HCT116 (cell line): ENCODE measurements at regions not wholly inside any gene's neighbourhood (a gene's known extent, or its start where the extent isn't known, plus 50 kb on each side); places are given as distances from the start of the nearest gene placed in this dataset.

Experiments
- ATAC-seq: fragments of 200-7000 bp; cut with Tn5 transposase; 2 replicates; pipeline ENCODE4 v1.9.1; 2020; ENCODE audit warnings: mild to moderate bottlenecking, moderate library complexity
- BruUV-seq: library from RNA; stranded (reverse); fragments of 400-500 nt; replicated peaks from 2 replicates; lab custom pipeline; 2021; lab: Mats Ljungman, UMichigan
- CTCF ChIA-PET: fragments of 300-600 bp; sonication (Branson Sonifier 250); formaldehyde crosslinking; loops from one replicate; lab custom pipeline; 2021; ENCODE audit warnings: antibody characterized with exemption; lab: Charles Lee
- POLR2A ChIA-PET: fragments of 300-600, 350-600 bp; sonication (Branson Sonifier 250); formaldehyde crosslinking; loops from one replicate; lab custom pipeline; 2021; ENCODE audit warnings: antibody characterized with exemption; lab: Charles Lee
- RAD21 ChIA-PET, 2 experiments: fragments of 300-600 bp; sonication (Branson Sonifier 250); formaldehyde crosslinking; loops; one replicate each; lab custom pipeline; 2023; ENCODE audit warnings: low total read pairs in 2 of 2; ENCODE audit not compliant: uncharacterized antibody in 2 of 2, unreplicated experiment in 2 of 2, low non-redundant PET in 1 of 2; lab: Charles Lee
- DNase-seq: peaks from one replicate; pipeline ENCODE4 v3.0.0-alpha.2; 2010; ENCODE audit warnings: low read depth, low spot score
- H2AFZ ChIP-seq: fragments of 200-600 bp; shearing (Covaris generic), sonication (generic); 2 replicates; pipeline ENCODE4 v1.6.1; 2017; ENCODE audit warnings: low read depth, mixed run types, mixed read lengths, antibody characterized with exemption, low read length; ENCODE audit not compliant: poor library complexity, severe bottlenecking
- H3K27ac ChIP-seq: 2 replicates; pipeline ENCODE4 v1.5.1; 2012; ENCODE audit warnings: low read depth, low read length
- H3K27me3 ChIP-seq: fragments of 200-600 bp; sonication (generic); 2 replicates; pipeline ENCODE4 v1.6.1; 2016; ENCODE audit warnings: mixed run types, low read length, mixed read lengths; ENCODE audit not compliant: insufficient read depth
- H3K36me3 ChIP-seq, 2 experiments: fragments of 200-500 bp in 1 of 2; fragments of 200-600 bp in 1 of 2; sonication (Bioruptor generic) in 1 of 2; sonication (generic) in 1 of 2; 2 replicates each; pipeline versions ENCODE4 v1.5.1 to v1.6.1; 2014 to 2016; ENCODE audit warnings: low read length in 2 of 2, inconsistent platforms in 1 of 2, mixed read lengths in 1 of 2, mixed run types in 1 of 2; ENCODE audit not compliant: insufficient read depth in 2 of 2, control insufficient read depth in 1 of 2
- H3K4me1 ChIP-seq, 2 experiments: fragments of 200-600 bp in 1 of 2; sonication (generic) in 1 of 2; 2 replicates each; pipeline versions ENCODE4 v1.5.1 to v1.6.1; 2012 to 2017; ENCODE audit warnings: low read length in 2 of 2, inconsistent platforms in 1 of 2, mild to moderate bottlenecking in 1 of 2, mixed read lengths in 1 of 2, mixed run types in 1 of 2, moderate library complexity in 1 of 2; ENCODE audit not compliant: insufficient read depth in 2 of 2, control insufficient read depth in 1 of 2
- H3K4me2 ChIP-seq: fragments of 200-600 bp; sonication (generic); 2 replicates; pipeline ENCODE4 v1.6.1; 2017; ENCODE audit warnings: mixed run types, low read length, mixed read lengths
- H3K4me3 ChIP-seq, 2 experiments: fragments of 200-600 bp in 1 of 2; sonication (generic) in 1 of 2; replicated peaks in 1 of 2; 2 replicates each; pipeline ENCODE4 v1.5.1; 2011 to 2016; ENCODE audit warnings: low read length in 2 of 2, control low read depth in 1 of 2, low read depth in 1 of 2, mild to moderate bottlenecking in 1 of 2, mixed read lengths in 1 of 2, mixed run types in 1 of 2
- H3K79me2 ChIP-seq: fragments of 200-600 bp; sonication (generic); 2 replicates; pipeline ENCODE4 v1.6.1; 2017; ENCODE audit warnings: mild to moderate bottlenecking, mixed run types, low read length, moderate library complexity, mixed read lengths; ENCODE audit not compliant: insufficient read depth
- H3K9ac ChIP-seq: fragments of 200-600 bp; sonication (generic); 2 replicates; pipeline ENCODE4 v1.6.1; 2016; ENCODE audit warnings: low read length, mixed read lengths
- H3K9me2 ChIP-seq: fragments of 200-600 bp; sonication (generic), shearing (Covaris generic); 2 replicates; pipeline ENCODE4 v1.6.1; 2017; ENCODE audit warnings: mixed run types, mild to moderate bottlenecking, moderate library complexity; ENCODE audit not compliant: insufficient read depth
- H3K9me3 ChIP-seq, 2 experiments: fragments of 200-500 bp in 1 of 2; fragments of 200-600 bp in 1 of 2; sonication (Bioruptor generic) in 1 of 2; sonication (generic) in 1 of 2; 2 replicates each; pipeline ENCODE4 v1.6.1; 2014 to 2017; ENCODE audit warnings: low read length in 2 of 2, mixed read lengths in 2 of 2, inconsistent platforms in 1 of 2, low read depth in 1 of 2, mild to moderate bottlenecking in 1 of 2, mixed run types in 1 of 2, moderate library complexity in 1 of 2; ENCODE audit not compliant: control insufficient read depth in 1 of 2, insufficient read depth in 1 of 2
- H4K20me1 ChIP-seq: fragments of 200-600 bp; sonication (generic), shearing (Covaris generic); 2 replicates; pipeline ENCODE4 v1.6.1; 2017; ENCODE audit warnings: mixed run types, mild to moderate bottlenecking, moderate library complexity; ENCODE audit not compliant: insufficient read depth
- CBX3 ChIP-seq: IDR thresholded peaks from 2 replicates; pipeline ENCODE4 v1.6.1; 2012; ENCODE audit warnings: low read depth
- CEBPB ChIP-seq: IDR thresholded peaks from 2 replicates; pipeline ENCODE4 v1.6.1; 2012; ENCODE audit warnings: low read depth
- ELF1 ChIP-seq: IDR thresholded peaks from 2 replicates; pipeline ENCODE4 v1.6.1; 2012; ENCODE audit warnings: low read depth, borderline replicate concordance
- EZH2 ChIP-seq: fragments of 200-600 bp; sonication (generic); IDR thresholded peaks from 2 replicates; pipeline ENCODE4 v1.6.1; 2017; ENCODE audit warnings: antibody characterized with exemption, mixed run types
- FOSL1 ChIP-seq: IDR thresholded peaks from 2 replicates; pipeline ENCODE4 v1.6.1; 2012; ENCODE audit warnings: low read depth
- JUND ChIP-seq: IDR thresholded peaks from 2 replicates; pipeline ENCODE4 v1.6.1; 2012
- POLR2AphosphoS5 ChIP-seq: IDR thresholded peaks from 2 replicates; pipeline ENCODE4 v1.6.1; 2011; ENCODE audit warnings: mild to moderate bottlenecking, low read depth, low read length, moderate library complexity
- RAD21 ChIP-seq: IDR thresholded peaks from 2 replicates; pipeline ENCODE4 v1.6.1; 2012; ENCODE audit warnings: low read depth, mild to moderate bottlenecking
- TCF7L2 ChIP-seq: IDR thresholded peaks from 2 replicates; pipeline ENCODE4 v1.7.0; 2011; ENCODE audit warnings: borderline replicate concordance, inconsistent platforms; ENCODE audit not compliant: insufficient read depth, insufficient read length; ENCODE audit errors: extremely low read depth
- YY1 ChIP-seq: IDR thresholded peaks from 2 replicates; pipeline ENCODE4 v1.6.1; 2011; ENCODE audit warnings: low read length, low read depth, moderate library complexity, mild to moderate bottlenecking; ENCODE audit not compliant: insufficient replicate concordance; ENCODE audit errors: extremely low read depth
- ZFX ChIP-seq: fragments of 450-650 bp; IDR thresholded peaks from 2 replicates; pipeline ENCODE4 v1.6.1; 2017
- ZNF274 ChIP-seq: fragments of 200-500 bp; sonication (Bioruptor generic); IDR thresholded peaks from 2 replicates; pipeline ENCODE4 v1.6.1; 2014; ENCODE audit warnings: mild to moderate bottlenecking, low read depth, low read length, inconsistent platforms
- intact Hi-C: fragments of 100-400 bp; cut with micrococcal nuclease; formaldehyde crosslinking; loops from 2 replicates; pipeline ENCODE4 v1.10.0; 2022
- TF ChIP-seq, protein P1 (sequence below), 3 experiments: fragments of 200-600 bp in 1 of 3; sonication (generic) in 1 of 3; IDR thresholded peaks in 2 of 3; conservative IDR thresholded peaks in 1 of 3; 2 replicates each; pipeline ENCODE4 v1.5.1; 2012 to 2017; ENCODE audit warnings: low read depth in 2 of 3, low read length in 2 of 3, antibody characterized with exemption in 1 of 3, borderline replicate concordance in 1 of 3, control low read depth in 1 of 3, mild to moderate bottlenecking in 1 of 3, mixed read lengths in 1 of 3, mixed run types in 1 of 3, moderate library complexity in 1 of 3; ENCODE audit not compliant: insufficient read depth in 1 of 3
- TF ChIP-seq, protein P2 (sequence below): IDR thresholded peaks from 2 replicates; pipeline ENCODE4 v1.6.1; 2011; ENCODE audit warnings: mild to moderate bottlenecking, low read length, moderate library complexity; ENCODE audit not compliant: insufficient replicate concordance; ENCODE audit errors: extremely low read depth

GRCh38 chr3:147529551-147529950, 120.4 kb downstream of the ZIC1 start:
- H3K79me2 ChIP-seq: no peaks in the 10 kb centered on the region
- ATAC-seq: no peak
- no peak for TF ChIP-seq TCF7L2
- TF ChIP-seq ELF1: no peak
- TF ChIP-seq, protein P1, sequence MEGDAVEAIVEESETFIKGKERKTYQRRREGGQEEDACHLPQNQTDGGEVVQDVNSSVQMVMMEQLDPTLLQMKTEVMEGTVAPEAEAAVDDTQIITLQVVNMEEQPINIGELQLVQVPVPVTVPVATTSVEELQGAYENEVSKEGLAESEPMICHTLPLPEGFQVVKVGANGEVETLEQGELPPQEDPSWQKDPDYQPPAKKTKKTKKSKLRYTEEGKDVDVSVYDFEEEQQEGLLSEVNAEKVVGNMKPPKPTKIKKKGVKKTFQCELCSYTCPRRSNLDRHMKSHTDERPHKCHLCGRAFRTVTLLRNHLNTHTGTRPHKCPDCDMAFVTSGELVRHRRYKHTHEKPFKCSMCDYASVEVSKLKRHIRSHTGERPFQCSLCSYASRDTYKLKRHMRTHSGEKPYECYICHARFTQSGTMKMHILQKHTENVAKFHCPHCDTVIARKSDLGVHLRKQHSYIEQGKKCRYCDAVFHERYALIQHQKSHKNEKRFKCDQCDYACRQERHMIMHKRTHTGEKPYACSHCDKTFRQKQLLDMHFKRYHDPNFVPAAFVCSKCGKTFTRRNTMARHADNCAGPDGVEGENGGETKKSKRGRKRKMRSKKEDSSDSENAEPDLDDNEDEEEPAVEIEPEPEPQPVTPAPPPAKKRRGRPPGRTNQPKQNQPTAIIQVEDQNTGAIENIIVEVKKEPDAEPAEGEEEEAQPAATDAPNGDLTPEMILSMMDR (IDR thresholded peaks at IDR 0.05 in 2 of 3, conservative IDR thresholded peaks at IDR 0.05 in 1 of 3; ENCODE audit: borderline replicate concordance in 1 of 3, insufficient read depth in 1 of 3, low read depth in 2 of 3, low read length in 2 of 3): no peak
- no peak for TF ChIP-seq ZNF274
- TF ChIP-seq JUND: no peak
- no peak for TF ChIP-seq CEBPB
- TF ChIP-seq YY1: no peak
- no peak for TF ChIP-seq CBX3
- no peak for TF ChIP-seq ZFX
- TF ChIP-seq FOSL1: no peak
- TF ChIP-seq, protein P2, sequence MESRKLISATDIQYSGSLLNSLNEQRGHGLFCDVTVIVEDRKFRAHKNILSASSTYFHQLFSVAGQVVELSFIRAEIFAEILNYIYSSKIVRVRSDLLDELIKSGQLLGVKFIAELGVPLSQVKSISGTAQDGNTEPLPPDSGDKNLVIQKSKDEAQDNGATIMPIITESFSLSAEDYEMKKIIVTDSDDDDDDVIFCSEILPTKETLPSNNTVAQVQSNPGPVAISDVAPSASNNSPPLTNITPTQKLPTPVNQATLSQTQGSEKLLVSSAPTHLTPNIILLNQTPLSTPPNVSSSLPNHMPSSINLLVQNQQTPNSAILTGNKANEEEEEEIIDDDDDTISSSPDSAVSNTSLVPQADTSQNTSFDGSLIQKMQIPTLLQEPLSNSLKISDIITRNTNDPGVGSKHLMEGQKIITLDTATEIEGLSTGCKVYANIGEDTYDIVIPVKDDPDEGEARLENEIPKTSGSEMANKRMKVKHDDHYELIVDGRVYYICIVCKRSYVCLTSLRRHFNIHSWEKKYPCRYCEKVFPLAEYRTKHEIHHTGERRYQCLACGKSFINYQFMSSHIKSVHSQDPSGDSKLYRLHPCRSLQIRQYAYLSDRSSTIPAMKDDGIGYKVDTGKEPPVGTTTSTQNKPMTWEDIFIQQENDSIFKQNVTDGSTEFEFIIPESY: no peak
- no peak for TF ChIP-seq POLR2AphosphoS5
- TF ChIP-seq EZH2: no peak
- no peak for TF ChIP-seq RAD21
- H3K4me2 ChIP-seq: no peak overlapping the region
- no peaks in the 10 kb centered on the region for H3K27me3 ChIP-seq
- H3K9me3 ChIP-seq: no peaks in the 10 kb centered on the region
- intact Hi-C loops: no loop called here
- ChIA-PET POLR2A (no interaction called here), RAD21 (no interaction called here), CTCF (no interaction called here)
- no TSS peak for BruUV-seq
- no peaks in the 10 kb centered on the region for H3K4me1 ChIP-seq
- H3K9me2 ChIP-seq: no peaks in the 10 kb centered on the region
- H3K27ac ChIP-seq: no peak overlapping the region
- DNase-seq: no peak
- no peak overlapping the region for H3K4me3 ChIP-seq
- no peaks in the 10 kb centered on the region for H3K36me3 ChIP-seq
- H3K9ac ChIP-seq: no peak overlapping the region
- no peaks in the 10 kb centered on the region for H4K20me1 ChIP-seq
- H2AFZ ChIP-seq: no peak overlapping the region
